ENCODE measurements at regions not wholly inside any gene's neighbourhood (a gene's known extent, or its start where the extent isn't known, plus 50 kb on each side); places are given as distances from the start of the nearest gene placed in this dataset.

- no peak for DNase-seq
Observed at GRCh38 chr16:49021136-49021535, 260.5 kb downstream of the CBLN1 start.

GRCh38 chr16:49020436-49020835 lies 261.2 kb downstream of the CBLN1 start:
- DNase-seq = no peak

- peak; percentile 24 for DNase-seq
Observed at GRCh38 chr16:49019831-49020230, 261.8 kb downstream of the CBLN1 start.

DNA sequence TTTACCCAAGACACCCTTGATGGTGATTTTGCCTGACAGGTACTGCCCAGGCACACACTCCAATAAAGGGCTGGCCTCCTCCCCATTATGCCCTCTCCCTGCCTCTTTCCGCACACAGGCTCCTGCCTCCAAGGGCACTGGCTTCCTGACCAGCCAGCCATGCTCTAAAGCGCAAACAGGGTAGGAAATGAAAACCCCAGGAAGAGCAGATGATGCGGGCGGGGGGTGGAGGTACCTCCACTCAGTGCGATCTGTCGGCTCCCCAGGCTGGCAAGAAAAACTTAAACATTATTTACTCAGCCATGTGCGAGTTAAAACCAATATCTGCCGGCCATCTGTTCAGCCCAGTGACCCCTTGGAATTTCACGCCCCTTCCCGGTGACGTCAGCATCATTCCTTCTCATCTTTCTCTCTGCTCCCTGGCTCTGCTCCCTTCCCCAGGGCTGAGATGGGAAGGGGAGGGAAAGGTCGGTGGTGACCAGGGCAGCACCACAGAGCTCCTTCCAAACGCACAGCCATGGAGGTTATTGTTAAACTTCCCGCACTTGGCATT lies 262.5 kb downstream of the CBLN1 start:
- peak; percentile 4 for DNase-seq

DNA sequence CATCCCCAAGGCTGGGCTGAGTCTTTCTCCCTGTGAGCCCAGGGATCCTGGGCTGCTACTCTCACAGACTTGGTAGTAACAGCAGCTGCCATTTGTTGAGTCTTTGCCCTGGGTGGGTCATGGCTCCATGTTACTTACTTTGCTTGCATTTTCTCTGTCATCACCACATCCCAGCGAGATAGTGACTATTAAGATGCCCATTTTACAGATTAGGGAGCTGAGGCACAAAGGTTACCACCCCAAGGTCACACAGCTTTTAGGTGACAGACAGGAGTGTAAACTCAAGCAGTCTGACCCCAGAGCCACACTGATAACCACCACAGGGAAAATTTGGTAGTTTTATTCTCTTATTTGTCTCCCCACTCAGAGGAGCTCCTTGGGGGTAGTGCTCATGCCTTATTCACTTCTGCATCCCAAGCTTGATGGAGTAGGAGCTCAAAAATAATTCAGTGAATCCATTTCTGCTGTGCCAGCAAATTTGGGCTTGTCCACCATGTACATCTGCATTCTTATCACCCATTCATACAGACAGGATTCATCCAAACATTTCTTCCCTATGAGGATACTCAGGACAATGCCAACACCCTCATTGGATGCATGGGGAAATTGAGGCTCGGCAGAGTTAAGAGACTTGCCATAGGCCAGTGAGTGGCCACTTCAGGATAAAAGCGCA lies 263.2 kb downstream of the CBLN1 start:
- DNase-seq = no peak

DNA sequence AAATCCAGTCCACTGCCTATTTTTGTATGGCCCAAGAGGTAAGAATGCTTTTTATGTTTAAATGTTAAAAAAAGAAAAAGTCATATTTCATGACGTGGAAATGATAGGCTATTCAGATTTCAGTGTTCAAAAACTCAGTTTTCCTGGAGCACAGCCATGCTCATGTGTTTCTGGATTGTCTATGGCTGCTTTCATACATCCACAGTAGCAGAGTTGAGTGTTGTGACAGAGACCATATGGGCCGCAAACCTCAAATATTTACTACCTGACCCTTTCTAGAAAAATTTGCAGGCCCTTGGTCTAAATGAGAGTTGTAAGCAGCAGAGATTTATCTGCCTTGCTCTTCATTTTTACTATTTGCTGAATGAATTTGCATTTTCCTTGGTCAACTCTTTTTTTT lies 264.1 kb downstream of the CBLN1 start:
- DNase-seq = no peak

GRCh38 chr16:49016461-49016860 lies 265.2 kb downstream of the CBLN1 start:
- no peak for DNase-seq

DNA sequence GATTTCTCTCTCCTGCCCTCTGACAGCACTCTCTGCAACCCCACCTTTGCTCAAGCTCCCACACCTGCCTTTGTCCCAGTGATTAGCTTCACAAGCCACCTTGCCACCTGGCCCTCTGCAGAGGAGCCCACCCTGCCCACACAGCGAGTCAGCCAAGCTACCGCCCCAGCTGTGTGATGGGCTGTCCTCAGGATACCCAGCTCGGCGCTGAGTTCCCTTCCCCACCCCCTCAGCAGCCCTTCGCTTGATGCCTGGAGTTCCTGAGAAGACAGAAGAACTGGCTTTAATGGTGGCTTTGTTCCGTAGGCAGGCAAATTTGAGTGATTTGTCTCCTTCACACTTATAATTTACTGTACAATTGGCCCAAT lies 266.4 kb downstream of the CBLN1 start:
- no peak for DNase-seq

- DNase-seq = no peak
Observed at GRCh38 chr16:49014277-49015224, 267.1 kb downstream of the CBLN1 start.

- peak; percentile 40 for DNase-seq
Observed at GRCh38 chr16:49013727-49014080, 267.9 kb downstream of the CBLN1 start.

DNA sequence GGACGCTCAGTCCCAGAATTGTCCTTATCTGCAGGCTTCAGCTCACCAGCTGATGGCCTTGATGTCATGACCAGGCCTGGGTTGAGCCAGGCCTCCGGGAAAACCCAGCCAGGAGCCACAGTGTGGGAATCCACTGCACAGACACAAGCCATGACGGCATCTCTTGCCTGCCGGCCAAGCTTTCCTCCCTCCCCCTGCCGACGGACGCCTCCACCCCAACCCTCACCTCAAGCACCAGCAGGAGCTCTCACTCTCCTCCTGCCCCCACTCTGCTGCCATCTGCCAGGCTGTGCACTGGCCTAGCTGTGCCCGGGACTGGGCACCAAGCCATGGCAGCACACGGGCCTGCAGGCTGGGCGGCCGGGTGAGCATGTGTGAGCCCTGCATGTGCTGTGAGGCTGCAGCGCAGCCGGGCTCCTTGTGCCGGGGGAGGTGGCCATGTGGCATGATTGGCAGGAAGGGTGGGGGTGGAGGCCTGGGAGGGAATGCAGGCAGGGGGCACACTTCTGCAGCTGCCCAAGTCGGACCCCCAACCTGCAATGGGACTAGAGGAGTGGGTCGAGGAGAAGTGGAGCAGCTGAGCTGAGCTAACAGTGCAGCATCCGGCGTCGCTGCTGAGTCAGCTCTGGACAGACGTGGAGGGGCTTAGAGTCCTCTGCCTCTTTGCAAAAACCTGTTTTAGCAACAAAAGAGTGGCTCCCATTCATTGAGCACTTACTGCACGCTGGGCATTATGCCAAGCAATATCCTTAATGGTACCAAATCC lies 268.5 kb downstream of the CBLN1 start:
- DNase-seq = peak; percentile 64

GRCh38 chr16:49011901-49012300 lies 269.7 kb downstream of the CBLN1 start:
- DNase-seq = no peak

DNA sequence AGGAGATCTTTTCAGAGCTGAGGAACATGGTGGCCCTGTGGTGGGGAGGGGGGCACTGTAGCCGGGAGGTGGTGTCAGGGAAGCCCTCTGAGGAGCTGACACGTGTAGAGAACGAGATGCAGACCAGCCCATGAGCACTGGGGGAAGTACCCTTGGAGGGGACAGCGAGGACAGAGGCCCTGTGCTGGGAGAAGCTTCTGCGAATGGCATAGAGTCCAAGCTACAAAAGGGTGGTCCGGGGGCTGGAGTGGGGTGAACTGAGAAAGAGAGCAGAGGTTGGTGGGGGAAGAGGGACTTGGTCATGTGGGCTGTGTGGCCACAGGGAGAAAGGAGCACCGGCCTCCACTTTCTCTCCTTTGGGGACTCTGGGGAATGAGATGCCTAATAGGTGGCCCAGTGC lies 270.8 kb downstream of the CBLN1 start:
- no peak for DNase-seq

DNA sequence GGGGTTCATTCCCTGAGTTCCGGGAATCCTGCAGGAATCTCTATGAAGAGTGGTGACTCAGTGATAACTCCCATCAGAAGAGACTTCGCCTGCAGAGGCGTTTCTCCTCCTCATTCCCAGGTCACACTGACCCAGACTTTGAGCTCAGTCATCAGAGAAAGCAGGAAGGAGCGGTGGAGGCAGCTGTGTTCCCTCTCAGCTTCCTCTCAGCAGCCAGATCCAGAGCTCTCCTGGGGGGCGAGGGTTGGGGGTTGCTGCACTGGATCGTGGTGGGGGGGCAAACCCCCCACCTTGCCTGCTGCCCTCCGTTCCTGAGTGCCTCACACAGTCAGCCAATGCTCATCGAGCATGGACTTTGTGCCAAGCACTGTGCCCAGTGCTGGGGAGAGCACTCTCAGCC lies 271.2 kb downstream of the CBLN1 start:
- no peak for DNase-seq

DNA sequence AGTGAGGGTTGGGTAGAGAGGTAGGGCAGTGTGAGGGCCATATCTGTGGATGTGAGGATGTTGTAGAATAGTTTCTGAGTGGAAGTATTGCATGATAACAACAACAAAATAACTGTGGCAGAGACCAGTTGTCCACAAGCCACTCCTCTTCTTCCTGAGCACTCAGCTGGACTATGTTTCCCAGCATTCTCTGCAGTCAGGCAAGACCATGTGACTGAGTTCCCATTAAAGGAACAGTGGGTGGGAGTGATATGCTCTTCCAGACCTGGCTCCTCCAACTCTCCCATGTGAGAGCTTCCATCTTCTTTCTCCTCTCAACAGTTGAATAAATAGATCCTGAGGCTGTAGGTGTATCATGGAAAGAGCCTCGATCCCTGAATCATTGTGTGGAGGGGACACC lies 272.4 kb downstream of the CBLN1 start:
- no peak for DNase-seq

- DNase-seq = no peak
Observed at GRCh38 chr16:49003992-49004391, 277.6 kb downstream of the CBLN1 start.

- DNase-seq = peak; percentile 27
Observed at GRCh38 chr16:49003022-49003421, 278.6 kb downstream of the CBLN1 start.

- DNase-seq = no peak
Observed at GRCh38 chr16:49000594-49000993, 281.0 kb downstream of the CBLN1 start.

DNA sequence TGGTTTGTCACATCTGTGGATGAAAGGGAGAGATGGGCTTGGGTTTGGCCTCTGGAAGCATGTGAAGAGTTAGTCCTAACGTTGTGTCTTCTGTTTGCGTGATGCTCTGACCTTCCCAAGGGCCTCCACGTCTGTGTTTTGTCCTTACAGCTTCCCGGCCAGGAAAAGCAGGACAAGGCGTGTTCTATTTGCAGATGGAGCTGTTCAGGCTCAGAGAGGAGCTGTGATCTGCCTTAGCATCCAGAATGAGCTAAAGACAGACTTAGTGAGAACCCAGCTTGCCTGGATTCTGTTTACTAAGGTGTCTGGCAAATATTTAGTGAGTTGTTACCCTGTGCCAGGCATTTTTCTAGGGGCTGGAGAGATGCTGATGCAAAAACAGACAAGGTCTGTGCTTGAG lies 282.1 kb downstream of the CBLN1 start:
- no peak for DNase-seq

DNA sequence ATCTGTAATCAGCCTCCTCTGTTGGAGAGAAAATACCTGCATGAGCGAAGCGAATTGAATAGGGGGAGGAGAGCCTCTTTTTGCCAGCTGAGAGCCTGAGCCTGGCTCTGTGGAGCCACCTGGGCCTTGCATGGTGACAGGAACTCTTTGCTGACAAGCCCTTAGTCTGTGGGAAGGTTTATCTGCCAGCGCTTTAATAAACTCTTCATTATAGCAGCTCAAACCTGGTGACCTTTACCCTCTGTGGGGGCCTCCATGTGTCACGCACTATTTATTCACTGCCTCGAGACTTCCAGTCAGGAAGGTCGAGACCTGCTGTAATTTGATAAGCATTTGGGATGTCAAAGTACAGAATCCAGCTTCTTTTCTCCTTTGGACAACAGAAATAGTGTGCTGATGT lies 282.6 kb downstream of the CBLN1 start:
- no peak for DNase-seq

- no peak for DNase-seq
Observed at GRCh38 chr16:48997946-48998345, 283.7 kb downstream of the CBLN1 start.

DNA sequence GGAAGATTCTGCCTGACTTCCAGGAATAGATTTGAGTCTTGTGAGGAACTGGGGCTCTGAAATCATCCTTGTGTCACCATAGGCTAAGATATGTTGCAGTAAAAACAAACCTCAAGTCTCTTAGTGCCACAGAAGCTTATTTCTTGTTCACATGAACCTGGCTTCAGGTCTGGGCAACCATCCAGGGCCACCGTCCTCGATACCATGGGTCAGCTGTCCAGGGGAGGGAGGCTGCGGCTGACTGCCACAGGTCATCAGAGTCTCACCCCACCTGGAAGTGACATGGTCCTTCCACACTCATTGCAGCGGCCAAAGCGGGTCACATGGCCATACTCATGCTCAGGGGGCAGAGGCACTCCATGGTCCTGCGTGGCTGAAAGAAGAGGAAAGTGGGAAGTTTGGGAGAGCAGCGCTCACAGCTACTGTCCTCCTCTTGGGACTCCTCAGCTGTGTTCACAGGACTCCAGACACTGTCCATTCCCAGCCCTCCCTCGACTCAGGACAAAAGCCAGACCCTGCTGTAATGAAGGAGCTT lies 284.5 kb downstream of the CBLN1 start:
- DNase-seq = no peak

- no peak for DNase-seq
Observed at GRCh38 chr16:48978501-48978900, 303.1 kb downstream of the CBLN1 start.
